SH-SY5Y (cell line): ENCODE measurements at regions not wholly inside any gene's neighbourhood (a gene's known extent, or its start where the extent isn't known, plus 50 kb on each side); places are given as distances from the start of the nearest gene placed in this dataset.

Source experiments
- GATA2 ChIP-seq: IDR thresholded peaks from 2 replicates; pipeline ENCODE4 v1.6.1; 2011; ENCODE audit warnings: mild to moderate bottlenecking, low read depth, low read length
- GATA3 ChIP-seq: IDR thresholded peaks from 2 replicates; pipeline ENCODE4 v1.6.1; 2011; ENCODE audit warnings: low read depth, mild to moderate bottlenecking, low read length, moderate library complexity

- TF ChIP-seq GATA3, result no peak
- TF ChIP-seq GATA2, result no peak
Observed at GRCh38 chr10:129042776-129043595, 424.1 kb upstream of the MGMT start.
